A673 (cell line): ENCODE measurements at regions not wholly inside any gene's neighbourhood (a gene's known extent, or its start where the extent isn't known, plus 50 kb on each side); places are given as distances from the start of the nearest gene placed in this dataset.

Experiments used
- CTCF ChIP-seq: fragments of 300-800, 200-600 bp; sonication (generic); conservative IDR thresholded peaks from 2 replicates; pipeline ENCODE4 v1.5.1; 2017; ENCODE audit warnings: low read depth, mild to moderate bottlenecking, antibody characterized with exemption, low read length, moderate library complexity, mixed read lengths
- EZH2 ChIP-seq: fragments of 200-600 bp; sonication (generic); IDR thresholded peaks from 2 replicates; pipeline ENCODE4 v1.6.1; 2017; ENCODE audit warnings: borderline replicate concordance, low read depth, mild to moderate bottlenecking, mixed read lengths, antibody characterized with exemption, low read length; ENCODE audit not compliant: poor library complexity, severe bottlenecking

GRCh38 chr16:48911700-48912099 lies 301.7 kb upstream of the N4BP1 start:
- no peak for TF ChIP-seq CTCF
- TF ChIP-seq EZH2: no peak
